GM12873 (cell line): ENCODE measurements at regions not wholly inside any gene's neighbourhood (a gene's known extent, or its start where the extent isn't known, plus 50 kb on each side); places are given as distances from the start of the nearest gene placed in this dataset.

Experiments
- TF ChIP-seq, protein P1 (sequence below): IDR thresholded peaks from 2 replicates; pipeline ENCODE4 v1.5.1; 2012; ENCODE audit warnings: low read depth, mild to moderate bottlenecking, moderate library complexity, low read length, control low read depth; ENCODE audit not compliant: insufficient read depth; ENCODE audit errors: missing control alignments

DNA sequence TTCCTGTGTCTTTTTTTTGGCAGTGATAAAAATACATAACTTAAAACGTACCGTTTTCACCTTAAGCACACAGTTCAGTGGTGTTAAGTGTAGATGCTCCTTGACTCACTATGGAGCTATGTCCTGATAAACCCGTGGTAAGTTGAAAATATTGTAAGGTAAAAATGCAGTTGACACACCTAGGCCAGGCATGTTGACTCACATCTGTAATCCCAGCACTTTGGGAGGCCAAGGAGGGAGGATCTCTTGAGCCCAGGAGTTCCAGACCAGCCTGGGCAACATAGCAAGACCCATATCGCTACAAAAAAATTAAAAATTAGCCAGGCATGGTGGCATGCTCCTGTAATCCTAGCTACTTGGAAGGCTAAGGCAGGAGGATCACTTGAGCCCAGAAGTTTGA, 73.6 kb upstream of the COG2 start:
- TF ChIP-seq, protein P1, sequence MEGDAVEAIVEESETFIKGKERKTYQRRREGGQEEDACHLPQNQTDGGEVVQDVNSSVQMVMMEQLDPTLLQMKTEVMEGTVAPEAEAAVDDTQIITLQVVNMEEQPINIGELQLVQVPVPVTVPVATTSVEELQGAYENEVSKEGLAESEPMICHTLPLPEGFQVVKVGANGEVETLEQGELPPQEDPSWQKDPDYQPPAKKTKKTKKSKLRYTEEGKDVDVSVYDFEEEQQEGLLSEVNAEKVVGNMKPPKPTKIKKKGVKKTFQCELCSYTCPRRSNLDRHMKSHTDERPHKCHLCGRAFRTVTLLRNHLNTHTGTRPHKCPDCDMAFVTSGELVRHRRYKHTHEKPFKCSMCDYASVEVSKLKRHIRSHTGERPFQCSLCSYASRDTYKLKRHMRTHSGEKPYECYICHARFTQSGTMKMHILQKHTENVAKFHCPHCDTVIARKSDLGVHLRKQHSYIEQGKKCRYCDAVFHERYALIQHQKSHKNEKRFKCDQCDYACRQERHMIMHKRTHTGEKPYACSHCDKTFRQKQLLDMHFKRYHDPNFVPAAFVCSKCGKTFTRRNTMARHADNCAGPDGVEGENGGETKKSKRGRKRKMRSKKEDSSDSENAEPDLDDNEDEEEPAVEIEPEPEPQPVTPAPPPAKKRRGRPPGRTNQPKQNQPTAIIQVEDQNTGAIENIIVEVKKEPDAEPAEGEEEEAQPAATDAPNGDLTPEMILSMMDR = no peak

DNA sequence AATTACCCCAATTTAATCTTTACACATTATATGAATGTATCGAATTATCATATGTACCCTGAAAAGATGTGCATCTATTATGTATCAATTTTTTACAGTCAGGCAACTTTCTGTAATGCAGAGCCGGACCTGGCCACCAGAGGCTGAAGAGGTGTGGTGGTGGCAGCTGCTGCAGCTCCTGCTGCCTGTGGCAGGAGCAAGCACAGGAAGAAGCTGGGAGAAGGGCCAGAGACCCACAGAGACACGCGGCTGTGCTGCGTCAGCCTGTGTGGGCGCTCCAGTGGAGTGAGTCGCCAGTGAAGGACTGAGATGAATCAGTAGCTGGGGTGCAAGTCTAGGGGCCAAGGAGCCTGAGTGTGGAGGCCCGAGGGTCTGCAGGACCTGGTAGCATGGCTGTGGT, 74.3 kb upstream of the COG2 start:
- TF ChIP-seq, protein P1 = peak; percentile 30

DNA sequence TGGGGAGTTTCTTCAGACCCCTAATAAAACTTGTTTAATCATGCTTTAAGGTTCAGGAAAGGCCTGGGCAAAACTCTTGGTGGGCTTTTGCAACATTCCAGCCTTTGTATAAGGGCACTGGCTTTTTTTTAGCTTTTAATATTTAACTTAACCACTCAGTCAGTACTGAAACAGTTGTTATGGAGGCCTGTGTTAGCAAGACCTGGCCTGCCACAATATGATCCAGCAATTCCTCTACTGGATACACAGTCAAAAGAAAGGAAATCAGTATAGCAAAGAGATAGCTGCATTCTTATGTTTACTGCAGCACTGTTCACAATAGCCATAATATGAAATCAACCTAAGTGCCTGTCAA, 75.1 kb upstream of the COG2 start:
- TF ChIP-seq, protein P1 = no peak

DNA sequence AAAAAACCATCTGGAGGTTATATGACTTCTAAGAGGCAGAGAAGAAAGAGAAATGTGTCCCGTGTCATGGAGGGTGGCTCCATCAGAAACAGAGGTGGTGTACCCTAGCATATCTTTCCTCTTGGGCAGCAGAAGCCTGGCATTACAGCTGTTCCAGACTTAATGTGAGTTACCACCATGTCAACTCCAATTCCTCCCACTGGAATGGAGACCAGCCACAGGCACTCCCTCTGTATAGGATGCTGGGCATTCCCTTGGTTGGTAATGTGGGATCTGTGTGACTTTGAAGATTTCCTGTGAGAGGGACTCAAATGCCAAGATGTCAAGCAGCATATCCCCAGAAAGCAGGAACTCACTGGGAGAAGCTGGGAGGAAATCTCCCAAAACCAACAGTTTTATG, 77.1 kb upstream of the COG2 start:
- TF ChIP-seq, protein P1 = no peak

DNA sequence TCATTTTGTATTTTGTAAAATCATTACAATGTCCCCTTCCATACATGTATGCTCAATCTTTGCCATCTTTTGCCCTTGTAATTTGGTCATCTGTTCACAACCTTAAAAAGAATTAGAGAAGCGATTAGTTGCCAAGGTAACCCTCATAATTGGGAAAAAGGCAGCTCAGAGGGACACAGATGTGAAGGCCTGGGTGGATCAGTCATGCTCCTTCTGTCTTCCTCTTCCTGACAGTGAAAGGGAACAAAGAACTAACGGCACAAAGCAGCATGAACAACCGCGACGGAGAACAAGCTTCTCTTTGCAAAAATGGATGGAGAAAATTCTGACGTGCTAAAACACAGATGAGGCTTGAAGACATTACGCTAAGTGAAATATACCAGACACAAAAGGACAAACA, 78.7 kb upstream of the COG2 start:
- TF ChIP-seq, protein P1 = no peak

DNA sequence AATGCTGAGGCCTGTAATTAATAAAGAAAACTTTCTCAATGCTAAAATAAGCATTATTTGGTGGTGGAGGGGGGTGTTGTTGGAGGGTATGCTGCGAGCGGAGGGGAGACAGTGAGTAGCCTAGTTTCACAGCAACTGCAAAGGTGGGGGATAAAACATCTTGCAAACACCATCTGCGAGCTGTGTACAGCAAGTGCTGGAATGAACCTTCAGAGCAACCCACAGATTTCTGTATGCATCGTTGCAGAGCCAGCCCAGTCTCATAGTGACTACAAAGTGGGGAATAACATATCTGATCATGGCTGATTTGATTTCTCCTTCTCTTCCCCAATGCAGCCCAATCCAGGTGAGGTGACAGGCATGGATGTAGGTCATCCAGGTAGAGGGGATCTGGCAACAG, 80.7 kb upstream of the COG2 start:
- TF ChIP-seq, protein P1 = no peak

DNA sequence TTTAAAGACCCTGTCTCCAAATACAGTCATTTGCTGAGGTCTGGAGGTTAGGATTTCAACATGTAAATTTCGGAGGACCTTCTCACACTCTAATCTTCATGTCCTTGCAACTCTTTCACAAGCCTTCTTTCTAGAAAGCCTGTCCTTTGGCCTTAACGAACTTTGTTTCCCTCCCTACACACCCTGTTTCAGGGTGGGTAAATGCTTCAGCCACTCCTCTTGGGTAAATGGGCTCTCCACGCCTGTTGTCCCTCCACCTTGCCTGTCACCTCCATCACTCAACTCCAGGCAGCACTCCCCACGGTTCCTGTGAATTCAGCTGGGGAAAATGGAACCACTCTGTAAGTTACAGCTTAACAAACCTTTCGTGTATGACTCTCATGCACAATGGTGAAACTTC, 84.0 kb upstream of the COG2 start:
- TF ChIP-seq, protein P1 = no peak

DNA sequence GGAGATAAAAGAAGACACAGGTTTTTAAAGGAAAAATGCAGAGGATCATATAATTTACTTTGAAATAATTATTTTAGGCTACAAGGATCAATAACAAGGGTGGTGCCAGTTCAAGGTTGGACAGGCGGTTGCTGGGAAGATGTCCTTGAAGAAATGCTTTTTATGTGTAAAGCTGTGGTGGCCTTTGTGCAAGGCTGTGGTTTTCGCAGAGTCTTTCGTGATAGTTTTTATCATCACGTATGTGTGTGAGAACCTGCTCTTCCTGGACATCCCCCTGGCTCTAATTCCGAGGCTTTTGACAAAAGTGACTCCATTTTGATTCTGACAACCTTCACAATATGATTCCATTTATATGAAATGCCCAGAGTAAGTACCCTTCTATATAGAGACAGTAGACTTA, 85.8 kb upstream of the COG2 start:
- TF ChIP-seq, protein P1 = no peak
